GM23248 (cell line): ENCODE measurements at regions not wholly inside any gene's neighbourhood (a gene's known extent, or its start where the extent isn't known, plus 50 kb on each side); places are given as distances from the start of the nearest gene placed in this dataset.
"Not testable (repeated sequence)": the region's sequence is repeated elsewhere in the genome, so short reads cannot be mapped to it uniquely, and the experiment has no call there.

Experiments used
- DNase-seq: peaks from one replicate; pipeline ENCODE4 v3.0.0-alpha.2; 2015
- H2AFZ ChIP-seq: fragments of 200-600 bp; sonication (generic); 2 replicates; pipeline ENCODE4 v1.6.1; 2016; ENCODE audit warnings: antibody characterized with exemption
- H3F3A ChIP-seq: fragments of 200-600 bp; sonication (generic); 2 replicates; pipeline ENCODE4 v1.6.1; 2016; ENCODE audit warnings: mild to moderate bottlenecking, antibody characterized with exemption, mixed run types; ENCODE audit not compliant: insufficient read depth
- H3K27ac ChIP-seq: fragments of 200-600 bp; sonication (generic); 2 replicates; pipeline ENCODE4 v1.5.1; 2016; ENCODE audit warnings: mild to moderate bottlenecking
- H3K27me3 ChIP-seq: fragments of 200-600 bp; sonication (generic); replicated peaks from 2 replicates; pipeline ENCODE4 v1.6.1; 2016; ENCODE audit warnings: mild to moderate bottlenecking; ENCODE audit not compliant: insufficient read depth
- H3K36me3 ChIP-seq: fragments of 200-600 bp; sonication (generic); 2 replicates; pipeline ENCODE4 v1.6.1; 2016; ENCODE audit warnings: low read depth, mild to moderate bottlenecking
- H3K4me1 ChIP-seq: fragments of 200-600 bp; sonication (generic); 2 replicates; pipeline ENCODE4 v1.6.1; 2016; ENCODE audit warnings: mild to moderate bottlenecking; ENCODE audit not compliant: insufficient read depth
- H3K4me2 ChIP-seq: fragments of 200-600 bp; sonication (generic); one replicate; pipeline ENCODE4 v1.6.1; 2016; ENCODE audit warnings: mild to moderate bottlenecking; ENCODE audit not compliant: unreplicated experiment
- H3K4me3 ChIP-seq: fragments of 200-600 bp; sonication (generic); 2 replicates; pipeline ENCODE4 v1.5.1; 2016; ENCODE audit warnings: mild to moderate bottlenecking
- H3K79me2 ChIP-seq: fragments of 200-600 bp; sonication (generic); 2 replicates; pipeline ENCODE4 v1.6.1; 2016; ENCODE audit warnings: mild to moderate bottlenecking; ENCODE audit not compliant: insufficient read depth
- H3K9ac ChIP-seq: fragments of 200-600 bp; sonication (generic); 2 replicates; pipeline ENCODE4 v1.6.1; 2016; ENCODE audit warnings: mild to moderate bottlenecking
- H3K9me2 ChIP-seq: fragments of 200-600 bp; sonication (generic); 2 replicates; pipeline ENCODE4 v1.6.1; 2016; ENCODE audit warnings: mixed run types, mild to moderate bottlenecking, moderate library complexity; ENCODE audit not compliant: insufficient read depth
- H3K9me3 ChIP-seq: fragments of 200-600 bp; sonication (generic); one replicate; pipeline ENCODE4 v1.6.1; 2017; ENCODE audit warnings: low read depth
- H4K20me1 ChIP-seq: fragments of 200-600 bp; sonication (generic); 2 replicates; pipeline ENCODE4 v1.6.0; 2016; ENCODE audit not compliant: insufficient read depth
- EZH2 ChIP-seq: fragments of 200-600 bp; sonication (generic); IDR thresholded peaks from 2 replicates; pipeline ENCODE4 v1.6.1; 2018; ENCODE audit warnings: antibody characterized with exemption, mild to moderate bottlenecking; ENCODE audit not compliant: insufficient read depth, poor library complexity, severe bottlenecking
- EZH2phosphoT487 ChIP-seq: fragments of 200-600 bp; sonication (generic); IDR thresholded peaks from 2 replicates; pipeline ENCODE4 v1.6.1; 2018; ENCODE audit warnings: antibody characterized with exemption, moderate library complexity, mild to moderate bottlenecking, low read depth; ENCODE audit not compliant: insufficient read depth
- WGBS, 2 experiments: methylation state at CpG; one replicate each; pipeline ENCODE4 v1.1.6; 2015 to 2017; ENCODE audit warnings: low lambda C conversion rate in 2 of 2, low coverage in 1 of 2; ENCODE audit errors: missing lambda C conversion rate in 2 of 2; 5-methylcytosine and 5-hydroxymethylcytosine counted together
- in situ Hi-C: fragments of 300-500 bp; cut with MboI; formaldehyde crosslinking; loops from 2 replicates; pipeline ENCODE4 v1.15.0; 2020

- no peak for TF ChIP-seq EZH2
- no peak for TF ChIP-seq EZH2phosphoT487
- H3K9me3 ChIP-seq = no peaks in the 10 kb centered on the region
- H3K9me2 ChIP-seq = no peaks in the 10 kb centered on the region
- no peak overlapping the region for H3K4me3 ChIP-seq
- WGBS, 2 experiments = 82 to 88% methylated on average over 1 of the region's 1 CpG
- H3K79me2 ChIP-seq = no peaks in the 10 kb centered on the region
- in situ Hi-C loops = no loop called here
- no peaks in the 10 kb centered on the region for H3K4me1 ChIP-seq
- H3K27ac ChIP-seq = no peak overlapping the region
- no peak overlapping the region for H3K9ac ChIP-seq
- H4K20me1 ChIP-seq = no peaks in the 10 kb centered on the region
- no peaks in the 10 kb centered on the region for H3K27me3 ChIP-seq
- H3K36me3 ChIP-seq = no peaks in the 10 kb centered on the region
- H3F3A ChIP-seq = no peaks in the 10 kb centered on the region
- no peak overlapping the region for H3K4me2 ChIP-seq
- no peak for DNase-seq
- H2AFZ ChIP-seq = no peak overlapping the region
These were observed 195.1 kb upstream of the SAMSN1 start for GRCh38 chr21:14741256-14741655.

GRCh38 chr21:14740692-14741091 is 194.6 kb upstream of the SAMSN1 start:
- H3K4me1 ChIP-seq = no peaks in the 10 kb centered on the region
- WGBS, 2 experiments = 25 to 39% methylated on average over 1 of the region's 1 CpG
- DNase-seq = peak; percentile 2
- no peaks in the 10 kb centered on the region for H3K9me3 ChIP-seq
- no peaks in the 10 kb centered on the region for H3K27me3 ChIP-seq
- no peaks in the 10 kb centered on the region for H3K79me2 ChIP-seq
- no peak overlapping the region for H3K4me3 ChIP-seq
- H3F3A ChIP-seq = no peaks in the 10 kb centered on the region
- H3K36me3 ChIP-seq = no peaks in the 10 kb centered on the region
- no peak overlapping the region for H3K27ac ChIP-seq
- TF ChIP-seq EZH2 = no peak
- in situ Hi-C loops = no loop called here
- H2AFZ ChIP-seq = no peak overlapping the region
- H3K9ac ChIP-seq = no peak overlapping the region
- no peaks in the 10 kb centered on the region for H3K9me2 ChIP-seq
- H3K4me2 ChIP-seq = no peak overlapping the region
- H4K20me1 ChIP-seq = no peaks in the 10 kb centered on the region

GRCh38 chr21:14740116-14740515 is 194.0 kb upstream of the SAMSN1 start:
- no peak overlapping the region for H3K27ac ChIP-seq
- H3K9me3 ChIP-seq = no peaks in the 10 kb centered on the region
- no peaks in the 10 kb centered on the region for H3K4me1 ChIP-seq
- no peak overlapping the region for H3K4me3 ChIP-seq
- H3K4me2 ChIP-seq = no peak overlapping the region
- H4K20me1 ChIP-seq = no peaks in the 10 kb centered on the region
- H3K9me2 ChIP-seq = no peaks in the 10 kb centered on the region
- WGBS, 2 experiments = 47 to 68% methylated on average over 3 of the region's 3 CpGs
- H3K79me2 ChIP-seq = no peaks in the 10 kb centered on the region
- no peak for DNase-seq
- no peak overlapping the region for H2AFZ ChIP-seq
- TF ChIP-seq EZH2 (no peak), EZH2phosphoT487 (no peak)
- no peaks in the 10 kb centered on the region for H3K27me3 ChIP-seq
- no peaks in the 10 kb centered on the region for H3K36me3 ChIP-seq
- in situ Hi-C loops = no loop called here
- H3F3A ChIP-seq = no peaks in the 10 kb centered on the region
- no peak overlapping the region for H3K9ac ChIP-seq

GRCh38 chr21:14739590-14739989 is 193.5 kb upstream of the SAMSN1 start:
- H3K27ac ChIP-seq = no peak overlapping the region
- in situ Hi-C loops = no loop called here
- H3K4me3 ChIP-seq = no peak overlapping the region
- no peaks in the 10 kb centered on the region for H3K9me2 ChIP-seq
- no peaks in the 10 kb centered on the region for H3K36me3 ChIP-seq
- WGBS, 2 experiments = 44 to 59% methylated on average over 2 of the region's 2 CpGs
- no peaks in the 10 kb centered on the region for H3K9me3 ChIP-seq
- H3K79me2 ChIP-seq = no peaks in the 10 kb centered on the region
- H3F3A ChIP-seq = no peaks in the 10 kb centered on the region
- H3K4me2 ChIP-seq = no peak overlapping the region
- H3K9ac ChIP-seq = no peak overlapping the region
- H3K27me3 ChIP-seq = no peaks in the 10 kb centered on the region
- no peak for DNase-seq
- no peak for TF ChIP-seq EZH2
- TF ChIP-seq EZH2phosphoT487 = no peak
- no peaks in the 10 kb centered on the region for H3K4me1 ChIP-seq
- no peak overlapping the region for H2AFZ ChIP-seq
- no peaks in the 10 kb centered on the region for H4K20me1 ChIP-seq

- H3K4me2 ChIP-seq, H3K4me3 ChIP-seq, H3K4me1 ChIP-seq, H3K79me2 ChIP-seq, H3K9ac ChIP-seq, H3K36me3 ChIP-seq, H4K20me1 ChIP-seq, H3K27me3 ChIP-seq, H3K9me3 ChIP-seq, H3F3A ChIP-seq, H2AFZ ChIP-seq, H3K9me2 ChIP-seq, DNase-seq, H3K27ac ChIP-seq, in situ Hi-C loops: not testable (repeated sequence)
- WGBS, 2 experiments = 66 to 72% methylated on average over 3 of the region's 3 CpGs
These were observed 192.5 kb upstream of the SAMSN1 start for GRCh38 chr21:14738576-14738975.
